ENCODE measurements at regions not wholly inside any gene's neighbourhood (a gene's known extent, or its start where the extent isn't known, plus 50 kb on each side); places are given as distances from the start of the nearest gene placed in this dataset.

GRCh38 chr4:30172416-30172815, 547.8 kb upstream of the PCDH7 start:
- TF ChIP-seq FOXP2 (optimal IDR thresholded peaks at IDR 0.05; ENCODE audit: borderline replicate concordance, extremely low read depth, extremely low read length, insufficient read depth) (no peak), POLR2AphosphoS5 (IDR thresholded peaks at IDR 0.05; ENCODE audit: low read depth, low read length) (no peak), TAF1 (IDR thresholded peaks at IDR 0.05; ENCODE audit: borderline replicate concordance, insufficient read depth, low read length) (no peak), SIN3A (IDR thresholded peaks at IDR 0.05; ENCODE audit: borderline replicate concordance, insufficient read depth, low read length) (no peak)
- TF ChIP-seq, protein P1, sequence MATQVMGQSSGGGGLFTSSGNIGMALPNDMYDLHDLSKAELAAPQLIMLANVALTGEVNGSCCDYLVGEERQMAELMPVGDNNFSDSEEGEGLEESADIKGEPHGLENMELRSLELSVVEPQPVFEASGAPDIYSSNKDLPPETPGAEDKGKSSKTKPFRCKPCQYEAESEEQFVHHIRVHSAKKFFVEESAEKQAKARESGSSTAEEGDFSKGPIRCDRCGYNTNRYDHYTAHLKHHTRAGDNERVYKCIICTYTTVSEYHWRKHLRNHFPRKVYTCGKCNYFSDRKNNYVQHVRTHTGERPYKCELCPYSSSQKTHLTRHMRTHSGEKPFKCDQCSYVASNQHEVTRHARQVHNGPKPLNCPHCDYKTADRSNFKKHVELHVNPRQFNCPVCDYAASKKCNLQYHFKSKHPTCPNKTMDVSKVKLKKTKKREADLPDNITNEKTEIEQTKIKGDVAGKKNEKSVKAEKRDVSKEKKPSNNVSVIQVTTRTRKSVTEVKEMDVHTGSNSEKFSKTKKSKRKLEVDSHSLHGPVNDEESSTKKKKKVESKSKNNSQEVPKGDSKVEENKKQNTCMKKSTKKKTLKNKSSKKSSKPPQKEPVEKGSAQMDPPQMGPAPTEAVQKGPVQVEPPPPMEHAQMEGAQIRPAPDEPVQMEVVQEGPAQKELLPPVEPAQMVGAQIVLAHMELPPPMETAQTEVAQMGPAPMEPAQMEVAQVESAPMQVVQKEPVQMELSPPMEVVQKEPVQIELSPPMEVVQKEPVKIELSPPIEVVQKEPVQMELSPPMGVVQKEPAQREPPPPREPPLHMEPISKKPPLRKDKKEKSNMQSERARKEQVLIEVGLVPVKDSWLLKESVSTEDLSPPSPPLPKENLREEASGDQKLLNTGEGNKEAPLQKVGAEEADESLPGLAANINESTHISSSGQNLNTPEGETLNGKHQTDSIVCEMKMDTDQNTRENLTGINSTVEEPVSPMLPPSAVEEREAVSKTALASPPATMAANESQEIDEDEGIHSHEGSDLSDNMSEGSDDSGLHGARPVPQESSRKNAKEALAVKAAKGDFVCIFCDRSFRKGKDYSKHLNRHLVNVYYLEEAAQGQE (IDR thresholded peaks at IDR 0.05; ENCODE audit: insufficient read depth in 1 of 2, low read depth in 2 of 2, low read length in 2 of 2), result no peak

GRCh38 chr4:30181512-30181911, 538.7 kb upstream of the PCDH7 start:
- TF ChIP-seq, protein P1 (IDR thresholded peaks at IDR 0.05; ENCODE audit: insufficient read depth in 1 of 2, low read depth in 2 of 2, low read length in 2 of 2), result no peak
- TF ChIP-seq SIN3A (IDR thresholded peaks at IDR 0.05; ENCODE audit: borderline replicate concordance, insufficient read depth, low read length) (no peak), FOXP2 (optimal IDR thresholded peaks at IDR 0.05; ENCODE audit: borderline replicate concordance, extremely low read depth, extremely low read length, insufficient read depth) (no peak)

GRCh38 chr4:30181918-30182317, 538.3 kb upstream of the PCDH7 start:
- TF ChIP-seq, protein P1 (IDR thresholded peaks at IDR 0.05; ENCODE audit: insufficient read depth in 1 of 2, low read depth in 2 of 2, low read length in 2 of 2), result no peak
- TF ChIP-seq TAF1 (IDR thresholded peaks at IDR 0.05; ENCODE audit: borderline replicate concordance, insufficient read depth, low read length), result no peak
- no peak for TF ChIP-seq FOXP2 (optimal IDR thresholded peaks at IDR 0.05; ENCODE audit: borderline replicate concordance, extremely low read depth, extremely low read length, insufficient read depth)
- no peak for TF ChIP-seq SIN3A (IDR thresholded peaks at IDR 0.05; ENCODE audit: borderline replicate concordance, insufficient read depth, low read length)
- no peak for TF ChIP-seq POLR2AphosphoS5 (IDR thresholded peaks at IDR 0.05; ENCODE audit: low read depth, low read length)

- TF ChIP-seq SIN3A (IDR thresholded peaks at IDR 0.05; ENCODE audit: borderline replicate concordance, insufficient read depth, low read length) (no peak), FOXP2 (optimal IDR thresholded peaks at IDR 0.05; ENCODE audit: borderline replicate concordance, extremely low read depth, extremely low read length, insufficient read depth) (no peak)
Observed at GRCh38 chr4:30182786-30183185, 537.4 kb upstream of the PCDH7 start.

DNA sequence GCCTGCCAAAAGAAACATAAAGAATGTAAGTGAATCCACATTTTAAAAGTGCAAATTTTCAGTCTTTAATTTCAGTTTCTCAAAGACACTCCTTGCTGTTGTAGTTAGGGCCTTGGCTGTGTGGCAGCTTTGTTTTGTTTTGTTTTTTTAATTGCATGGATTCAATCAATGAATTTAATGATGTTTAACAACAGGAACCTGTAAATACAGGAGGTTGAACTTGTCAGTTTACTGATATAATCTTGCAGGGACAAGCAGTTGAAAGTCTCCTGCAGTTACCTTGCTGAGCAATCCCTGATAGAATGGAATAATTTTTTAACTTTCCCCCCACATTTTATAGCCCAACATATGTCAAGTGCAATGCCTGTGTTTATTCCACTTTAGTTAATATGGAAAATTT, 528.3 kb upstream of the PCDH7 start:
- TF ChIP-seq TAF1 (IDR thresholded peaks at IDR 0.05; ENCODE audit: borderline replicate concordance, insufficient read depth, low read length) (no peak), FOXP2 (optimal IDR thresholded peaks at IDR 0.05; ENCODE audit: borderline replicate concordance, extremely low read depth, extremely low read length, insufficient read depth) (no peak), POLR2AphosphoS5 (IDR thresholded peaks at IDR 0.05; ENCODE audit: low read depth, low read length) (no peak), SIN3A (IDR thresholded peaks at IDR 0.05; ENCODE audit: borderline replicate concordance, insufficient read depth, low read length) (no peak)
- TF ChIP-seq, protein P1 (IDR thresholded peaks at IDR 0.05; ENCODE audit: insufficient read depth in 1 of 2, low read depth in 2 of 2, low read length in 2 of 2), result no peak

Data from PFSK-1 (cell line).